Activated CD4-positive, alpha-beta memory T cell treated with anti-CD3 and anti-CD28 coated beads for 36 hours (primary cell): ENCODE measurements at regions not wholly inside any gene's neighbourhood (a gene's known extent, or its start where the extent isn't known, plus 50 kb on each side); places are given as distances from the start of the nearest gene placed in this dataset.
"Not testable (repeated sequence)": the region's sequence is repeated elsewhere in the genome, so short reads cannot be mapped to it uniquely, and the experiment has no call there.

ENCODE experiments used
- CTCF ChIA-PET: fragments of 350-600 bp; sonication (Branson Sonifier 250); formaldehyde crosslinking; loops from one replicate; lab custom pipeline; 2021; ENCODE audit warnings: antibody characterized with exemption, inconsistent platforms; lab: Charles Lee
- POLR2A ChIA-PET: fragments of 350-600 bp; sonication (Branson Sonifier 250); formaldehyde crosslinking; loops from one replicate; lab custom pipeline; 2021; ENCODE audit warnings: antibody characterized with exemption; lab: Charles Lee
- DNase-seq: peaks from one replicate; pipeline ENCODE4 v3.0.0-alpha.2; 2020
- H3K27ac Mint-ChIP-seq: one replicate; pipeline ENCODE4 v1.8.0; 2021; ENCODE audit warnings: mixed read lengths
- H3K27me3 Mint-ChIP-seq: one replicate; pipeline ENCODE4 v1.8.0; 2021; ENCODE audit warnings: mixed read lengths
- H3K36me3 Mint-ChIP-seq: one replicate; pipeline ENCODE4 v1.8.0; 2021; ENCODE audit warnings: mixed read lengths
- H3K4me1 Mint-ChIP-seq: one replicate; pipeline ENCODE4 v1.8.0; 2021; ENCODE audit warnings: low read depth, mixed read lengths
- H3K4me3 Mint-ChIP-seq: one replicate; pipeline ENCODE4 v1.8.0; 2021; ENCODE audit warnings: mild to moderate bottlenecking, mixed read lengths
- H3K9me3 Mint-ChIP-seq: one replicate; pipeline ENCODE4 v1.8.0; 2021; ENCODE audit warnings: mixed read lengths
- intact Hi-C: fragments of 100-400 bp; cut with micrococcal nuclease; formaldehyde crosslinking; loops from one replicate; pipeline ENCODE4 v1.15.1; 2023

DNA sequence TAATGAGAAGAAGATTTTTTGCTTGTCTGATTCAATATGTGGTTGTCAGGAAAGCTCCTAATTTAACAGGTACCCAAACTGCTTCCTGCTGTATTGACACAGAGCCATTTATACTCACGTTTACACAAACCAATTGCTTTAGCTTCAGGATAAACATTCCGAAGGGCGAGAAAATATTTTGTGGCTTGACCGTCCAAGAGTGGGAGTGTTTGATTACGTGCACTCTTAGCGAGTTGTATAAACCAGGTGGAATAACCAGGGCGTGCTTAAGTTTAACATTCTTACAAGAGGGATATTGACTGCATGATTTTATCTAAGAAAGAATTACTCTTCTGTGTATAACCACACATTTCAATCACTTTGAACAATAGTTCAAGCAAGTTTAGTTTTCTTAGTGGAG lies 278.7 kb upstream of the TYRP1 start:
- Mint-ChIP-seq H3K4me3 (no peak overlapping the region), H3K36me3 (no peaks in the 10 kb centered on the region), H3K27me3 (no peaks in the 10 kb centered on the region), H3K27ac (no peak overlapping the region), H3K9me3 (peaks cover 31% of the 10 kb centered on the region), H3K4me1 (no peaks in the 10 kb centered on the region)
- intact Hi-C loops, result no loop called here
- ChIA-PET POLR2A (no interaction called here), CTCF (no interaction called here)
- no peak for DNase-seq

DNA sequence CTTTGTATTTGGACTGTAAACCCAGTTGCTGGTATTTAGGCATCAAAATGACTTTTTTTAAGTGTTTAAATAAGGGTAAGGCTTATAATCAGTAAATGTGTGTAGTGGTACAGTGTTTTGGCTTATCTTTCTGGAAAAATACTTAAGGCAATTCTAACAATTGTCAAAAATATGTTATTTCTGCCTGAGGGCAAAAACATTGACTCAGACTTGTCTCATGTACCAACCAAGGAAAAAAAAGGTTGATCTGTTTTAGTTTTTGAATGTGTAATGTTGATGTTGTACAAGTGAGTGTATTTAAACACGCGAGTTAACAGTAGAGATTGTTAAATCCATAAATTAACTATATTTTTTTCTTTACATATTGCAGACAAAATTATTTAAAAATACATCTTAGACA lies 277.8 kb upstream of the TYRP1 start:
- no peaks in the 10 kb centered on the region for H3K36me3 Mint-ChIP-seq
- intact Hi-C loops, result no loop called here
- H3K4me3 Mint-ChIP-seq, result no peak overlapping the region
- DNase-seq, result no peak
- H3K4me1 Mint-ChIP-seq, result no peaks in the 10 kb centered on the region
- POLR2A ChIA-PET, result no interaction called here
- H3K27ac Mint-ChIP-seq, result no peak overlapping the region
- CTCF ChIA-PET, result no interaction called here
- no peaks in the 10 kb centered on the region for H3K27me3 Mint-ChIP-seq
- peaks cover 30% of the 10 kb centered on the region for H3K9me3 Mint-ChIP-seq

- H3K4me1 Mint-ChIP-seq, result no peaks in the 10 kb centered on the region
- no peaks in the 10 kb centered on the region for H3K36me3 Mint-ChIP-seq
- intact Hi-C loops, result no loop called here
- CTCF ChIA-PET, result no interaction called here
- no peak overlapping the region for H3K4me3 Mint-ChIP-seq
- no peaks in the 10 kb centered on the region for H3K27me3 Mint-ChIP-seq
- peaks cover 27% of the 10 kb centered on the region for H3K9me3 Mint-ChIP-seq
- DNase-seq, result no peak
- no peak overlapping the region for H3K27ac Mint-ChIP-seq
- POLR2A ChIA-PET, result no interaction called here
Measured at GRCh38 chr9:12416716-12417115, 276.5 kb upstream of the TYRP1 start.

DNA sequence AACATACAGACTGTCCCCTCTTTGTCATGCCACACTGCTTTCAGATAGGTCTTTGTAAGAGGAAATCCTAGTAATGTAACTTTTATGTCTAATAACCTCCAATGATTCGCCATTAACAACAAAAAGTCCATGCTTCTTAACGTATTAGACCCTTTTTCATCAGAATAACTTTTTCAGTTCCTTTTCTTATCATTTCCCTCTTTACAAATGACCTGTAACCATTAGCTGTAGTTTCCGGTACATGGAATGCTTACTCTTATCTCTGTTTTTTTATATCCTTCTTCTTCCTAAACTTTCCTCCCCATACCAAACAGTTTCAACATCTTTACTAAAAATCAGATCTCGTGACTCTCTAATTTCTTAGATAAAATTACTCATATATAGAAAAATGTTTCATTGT lies 268.9 kb upstream of the TYRP1 start:
- Mint-ChIP-seq H3K27me3 (no peaks in the 10 kb centered on the region), H3K9me3 (peaks cover 11% of the 10 kb centered on the region), H3K27ac (no peak overlapping the region), H3K36me3 (no peaks in the 10 kb centered on the region), H3K4me3 (no peak overlapping the region), H3K4me1 (no peaks in the 10 kb centered on the region)
- intact Hi-C loops, result no loop called here
- POLR2A ChIA-PET, result no interaction called here
- no peak for DNase-seq
- CTCF ChIA-PET, result no interaction called here

DNA sequence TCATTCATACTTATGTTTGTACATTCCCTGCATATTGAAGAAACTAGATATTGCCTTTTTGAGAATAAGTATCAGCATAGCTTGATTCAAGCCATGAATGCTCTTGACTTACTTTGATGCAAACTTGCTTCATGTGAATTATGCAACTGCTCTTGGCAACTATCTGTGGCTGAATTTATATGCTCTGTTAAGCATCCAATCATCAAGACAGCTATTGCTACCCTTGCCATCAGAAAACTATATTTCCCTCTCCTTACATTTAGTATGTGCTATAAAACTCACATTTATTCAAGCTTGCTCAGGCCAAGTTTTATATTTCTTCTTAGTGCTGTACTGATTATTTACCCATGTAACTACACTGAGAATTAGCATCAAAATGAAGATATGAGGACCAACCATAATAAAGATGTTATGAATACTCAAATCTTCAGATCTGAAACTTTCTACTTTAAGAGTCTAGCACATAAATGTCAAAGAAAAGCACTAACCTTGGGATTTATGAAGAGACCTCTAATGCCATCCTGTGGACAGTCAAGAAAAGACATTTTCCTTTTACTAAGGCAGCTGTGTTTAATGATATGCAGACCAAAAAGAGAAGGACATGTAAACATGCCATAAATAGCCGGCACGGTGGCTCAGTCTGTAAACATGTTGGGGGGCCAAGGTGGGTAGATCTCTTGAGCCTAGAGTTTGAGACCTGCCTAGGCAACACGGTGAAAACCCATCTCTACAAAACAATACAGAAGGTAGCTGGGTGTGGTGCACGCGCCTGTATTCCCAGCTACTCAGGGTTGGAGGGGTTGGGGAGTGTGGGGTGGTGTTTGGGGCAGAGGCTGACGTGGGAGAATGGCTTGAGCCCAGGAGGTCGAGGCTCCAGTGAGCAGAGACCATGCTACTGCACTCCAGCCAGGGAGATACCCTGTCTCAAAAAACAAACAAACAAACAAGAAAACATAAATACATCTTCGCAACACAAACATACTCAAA lies 267.0 kb upstream of the TYRP1 start:
- POLR2A ChIA-PET, result no interaction called here
- intact Hi-C loops, result no loop called here
- Mint-ChIP-seq H3K4me1 (no peaks in the 10 kb centered on the region), H3K9me3 (peaks cover 18% of the 10 kb centered on the region), H3K27me3 (no peaks in the 10 kb centered on the region), H3K27ac (no peak overlapping the region), H3K4me3 (no peak overlapping the region), H3K36me3 (no peaks in the 10 kb centered on the region)
- CTCF ChIA-PET, result no interaction called here
- DNase-seq, result no peak

- Mint-ChIP-seq H3K4me3 (no peak overlapping the region), H3K27ac (no peak overlapping the region), H3K9me3 (peaks cover 39% of the 10 kb centered on the region), H3K4me1 (no peaks in the 10 kb centered on the region), H3K27me3 (no peaks in the 10 kb centered on the region), H3K36me3 (no peaks in the 10 kb centered on the region)
- ChIA-PET CTCF (no interaction called here), POLR2A (no interaction called here)
- intact Hi-C loops, result no loop called here
- no peak for DNase-seq
Measured at GRCh38 chr9:12439267-12439666, 253.9 kb upstream of the TYRP1 start.

GRCh38 chr9:12441080-12441479 lies 252.1 kb upstream of the TYRP1 start:
- intact Hi-C loops, POLR2A ChIA-PET, CTCF ChIA-PET, DNase-seq, H3K4me3 Mint-ChIP-seq, H3K27me3 Mint-ChIP-seq, H3K36me3 Mint-ChIP-seq, H3K27ac Mint-ChIP-seq, H3K4me1 Mint-ChIP-seq: not testable (repeated sequence)
- H3K9me3 Mint-ChIP-seq, result peaks cover 43% of the 10 kb centered on the region

DNA sequence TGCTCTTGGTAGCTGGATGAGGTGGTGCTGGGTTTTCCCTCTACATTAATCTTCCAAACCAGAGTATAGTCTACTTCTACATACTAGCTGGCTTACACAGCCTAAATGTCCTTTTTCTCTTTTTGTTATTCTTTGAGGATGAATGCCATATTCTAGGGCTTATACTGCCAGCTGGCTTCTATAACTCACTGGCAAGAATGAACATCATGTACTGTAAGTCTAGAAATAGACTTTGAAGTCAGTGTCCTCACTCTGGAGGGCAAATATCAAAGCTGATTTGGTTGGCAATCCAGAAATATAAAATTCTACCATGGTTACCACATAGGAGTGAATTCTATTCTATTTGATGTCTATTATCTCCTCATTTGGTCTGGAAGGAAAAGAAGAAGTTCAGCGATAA lies 251.7 kb upstream of the TYRP1 start:
- no peaks in the 10 kb centered on the region for H3K36me3 Mint-ChIP-seq
- ChIA-PET POLR2A (no interaction called here), CTCF (no interaction called here)
- H3K4me3 Mint-ChIP-seq, result no peak overlapping the region
- no peaks in the 10 kb centered on the region for H3K4me1 Mint-ChIP-seq
- no peak for DNase-seq
- no peak overlapping the region for H3K27ac Mint-ChIP-seq
- intact Hi-C loops, result no loop called here
- no peaks in the 10 kb centered on the region for H3K27me3 Mint-ChIP-seq
- H3K9me3 Mint-ChIP-seq, result peaks cover 42% of the 10 kb centered on the region

DNA sequence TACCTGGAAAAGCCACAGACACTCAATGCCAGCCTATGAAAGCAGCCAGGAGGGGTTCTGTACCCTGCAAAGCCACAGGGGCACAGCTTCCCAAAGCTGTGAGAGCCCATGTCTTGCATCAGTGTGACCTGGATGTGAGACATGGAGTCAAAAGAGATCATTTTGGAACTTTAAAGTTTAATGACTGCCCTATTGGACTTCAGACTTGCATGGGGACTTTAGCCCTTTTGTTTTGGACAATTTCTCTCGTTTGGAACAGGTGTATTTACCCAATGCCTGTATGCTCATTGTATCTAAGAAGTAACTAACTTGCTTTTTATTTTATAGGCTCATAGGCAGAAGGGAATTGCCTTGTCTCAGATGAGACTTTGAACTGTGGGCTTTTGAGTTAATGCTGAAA lies 244.9 kb upstream of the TYRP1 start:
- no peak for DNase-seq
- intact Hi-C loops, result no loop called here
- Mint-ChIP-seq H3K9me3 (peaks cover 38% of the 10 kb centered on the region), H3K4me3 (no peak overlapping the region), H3K27ac (no peak overlapping the region), H3K4me1 (no peaks in the 10 kb centered on the region), H3K27me3 (no peaks in the 10 kb centered on the region), H3K36me3 (no peaks in the 10 kb centered on the region)
- CTCF ChIA-PET, result no interaction called here
- POLR2A ChIA-PET, result no interaction called here

DNA sequence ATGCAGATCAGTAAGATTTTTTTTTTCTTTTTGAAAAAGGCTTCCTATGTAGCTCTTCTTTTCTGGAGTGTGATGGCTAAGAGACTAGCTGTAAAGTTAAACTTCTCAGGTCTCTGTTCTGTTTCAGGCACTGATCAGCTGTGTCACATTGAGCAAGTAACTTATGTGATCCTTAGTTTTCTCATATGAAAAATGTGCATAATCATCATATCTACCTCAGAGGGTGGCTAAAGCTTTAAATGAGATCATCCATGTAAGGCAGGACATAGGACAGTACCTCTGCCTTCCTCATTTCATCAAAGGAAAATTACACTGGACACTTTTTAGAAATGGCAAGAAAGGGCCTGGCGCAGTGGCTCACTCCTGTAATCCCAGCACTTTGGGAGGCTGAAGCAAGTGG lies 235.9 kb upstream of the TYRP1 start:
- intact Hi-C loops, result no loop called here
- no peak overlapping the region for H3K4me3 Mint-ChIP-seq
- H3K27me3 Mint-ChIP-seq, result no peaks in the 10 kb centered on the region
- no peak for DNase-seq
- CTCF ChIA-PET, result no interaction called here
- H3K9me3 Mint-ChIP-seq, result peaks cover 29% of the 10 kb centered on the region
- H3K36me3 Mint-ChIP-seq, result no peaks in the 10 kb centered on the region
- POLR2A ChIA-PET, result no interaction called here
- H3K4me1 Mint-ChIP-seq, result no peaks in the 10 kb centered on the region
- H3K27ac Mint-ChIP-seq, result no peak overlapping the region

- no peaks in the 10 kb centered on the region for H3K36me3 Mint-ChIP-seq
- H3K27ac Mint-ChIP-seq, result no peak overlapping the region
- H3K27me3 Mint-ChIP-seq, result no peaks in the 10 kb centered on the region
- H3K4me1 Mint-ChIP-seq, result no peaks in the 10 kb centered on the region
- no peak overlapping the region for H3K4me3 Mint-ChIP-seq
- ChIA-PET POLR2A (no interaction called here), CTCF (no interaction called here)
- H3K9me3 Mint-ChIP-seq, result peaks cover 23% of the 10 kb centered on the region
- no peak for DNase-seq
- intact Hi-C loops, result no loop called here
Measured at GRCh38 chr9:12461763-12462460, 231.3 kb upstream of the TYRP1 start.

DNA sequence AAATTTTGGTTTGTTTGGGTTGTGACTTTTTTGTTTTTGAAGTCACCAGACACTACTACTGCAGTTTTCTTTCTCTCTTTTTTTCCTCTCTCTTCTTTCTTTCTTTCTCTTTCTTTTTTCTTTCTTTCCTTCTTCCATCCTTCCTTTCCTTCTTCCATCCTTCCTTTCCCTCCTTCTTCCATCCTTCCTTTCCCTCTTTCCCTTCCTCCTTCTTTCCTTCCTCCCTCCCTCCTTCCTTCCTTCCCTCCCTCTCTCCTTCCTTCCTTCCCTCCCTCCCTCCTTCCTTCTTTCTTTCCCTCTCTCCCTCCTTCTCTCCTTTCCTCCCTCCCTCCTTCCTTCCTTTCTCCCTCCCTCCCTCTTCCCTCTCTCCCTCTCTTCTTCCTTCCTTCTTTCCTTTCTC lies 230.3 kb upstream of the TYRP1 start:
- Mint-ChIP-seq H3K27me3 (no peaks in the 10 kb centered on the region), H3K9me3 (peaks cover 23% of the 10 kb centered on the region), H3K27ac (no peak overlapping the region), H3K36me3 (no peaks in the 10 kb centered on the region), H3K4me1 (no peaks in the 10 kb centered on the region), H3K4me3 (no peak overlapping the region)
- ChIA-PET POLR2A (no interaction called here), CTCF (no interaction called here)
- DNase-seq, result no peak
- intact Hi-C loops, result no loop called here
